ENCODE measurements at regions not wholly inside any gene's neighbourhood (a gene's known extent, or its start where the extent isn't known, plus 50 kb on each side); places are given as distances from the start of the nearest gene placed in this dataset.
"Not testable (repeated sequence)": the region's sequence is repeated elsewhere in the genome, so short reads cannot be mapped to it uniquely, and the experiment has no call there.

GRCh38 chr10:33611423-33611822 lies 277.0 kb upstream of the NRP1 start:
- DNase-seq (ENCODE audit: low spot score): no peak
- intact Hi-C loops (cut with DNase I): no loop called here

GRCh38 chr10:33609546-33609945 lies 275.1 kb upstream of the NRP1 start:
- no peak for DNase-seq (ENCODE audit: low spot score)
- intact Hi-C loops (cut with DNase I): no loop called here

- no peak for DNase-seq (ENCODE audit: low spot score)
- intact Hi-C loops (cut with DNase I): no loop called here
Measured at GRCh38 chr10:33602278-33602677, 267.8 kb upstream of the NRP1 start.

GRCh38 chr10:33600381-33600780 lies 265.9 kb upstream of the NRP1 start:
- no peak for DNase-seq (ENCODE audit: low spot score)
- intact Hi-C loops (cut with DNase I): no loop called here

GRCh38 chr10:33596422-33596821 lies 262.0 kb upstream of the NRP1 start:
- DNase-seq (ENCODE audit: low spot score): no peak
- intact Hi-C loops (cut with DNase I): no loop called here

- DNase-seq (ENCODE audit: low spot score): no peak
- intact Hi-C loops (cut with DNase I): no loop called here
Measured at GRCh38 chr10:33594475-33594874, 260.0 kb upstream of the NRP1 start.

- DNase-seq (ENCODE audit: low spot score): no peak
- intact Hi-C loops (cut with DNase I): no loop called here
Measured at GRCh38 chr10:33588974-33589600, 254.6 kb upstream of the NRP1 start.

GRCh38 chr10:33584596-33584995 lies 250.1 kb upstream of the NRP1 start:
- intact Hi-C loops (cut with DNase I); DNase-seq (ENCODE audit: low spot score): not testable (repeated sequence)

- intact Hi-C loops (cut with DNase I): no loop called here
- DNase-seq (ENCODE audit: low spot score): no peak
Measured at GRCh38 chr10:33579996-33580395, 245.5 kb upstream of the NRP1 start.

- no peak for DNase-seq (ENCODE audit: low spot score)
- intact Hi-C loops (cut with DNase I): no loop called here
Measured at GRCh38 chr10:33573606-33574005, 239.1 kb upstream of the NRP1 start.

GRCh38 chr10:33571616-33572015 lies 237.1 kb upstream of the NRP1 start:
- intact Hi-C loops (cut with DNase I): no loop called here
- DNase-seq (ENCODE audit: low spot score): no peak

- intact Hi-C loops (cut with DNase I): no loop called here
- DNase-seq (ENCODE audit: low spot score): no peak
Measured at GRCh38 chr10:33570495-33570894, 236.0 kb upstream of the NRP1 start.

GRCh38 chr10:33569702-33570101 lies 235.2 kb upstream of the NRP1 start:
- DNase-seq (ENCODE audit: low spot score): no peak
- intact Hi-C loops (cut with DNase I): no loop called here

- intact Hi-C loops (cut with DNase I): no loop called here
- no peak for DNase-seq (ENCODE audit: low spot score)
Measured at GRCh38 chr10:33566426-33566825, 232.0 kb upstream of the NRP1 start.

GRCh38 chr10:33566001-33566400 lies 231.5 kb upstream of the NRP1 start:
- intact Hi-C loops (cut with DNase I): no loop called here
- no peak for DNase-seq (ENCODE audit: low spot score)

GRCh38 chr10:33565231-33565630 lies 230.8 kb upstream of the NRP1 start:
- intact Hi-C loops (cut with DNase I): no loop called here
- no peak for DNase-seq (ENCODE audit: low spot score)

GRCh38 chr10:33559105-33559504 lies 224.6 kb upstream of the NRP1 start:
- intact Hi-C loops (cut with DNase I): no loop called here
- DNase-seq (ENCODE audit: low spot score): no peak

- DNase-seq (ENCODE audit: low spot score): no peak
- intact Hi-C loops (cut with DNase I): no loop called here
Measured at GRCh38 chr10:33557313-33557712, 222.8 kb upstream of the NRP1 start.

- intact Hi-C loops (cut with DNase I): no loop called here
- no peak for DNase-seq (ENCODE audit: low spot score)
Measured at GRCh38 chr10:33556620-33557019, 222.2 kb upstream of the NRP1 start.

GRCh38 chr10:33556103-33556502 lies 221.6 kb upstream of the NRP1 start:
- intact Hi-C loops (cut with DNase I): no loop called here
- no peak for DNase-seq (ENCODE audit: low spot score)

- no peak for DNase-seq (ENCODE audit: low spot score)
- intact Hi-C loops (cut with DNase I): no loop called here
Measured at GRCh38 chr10:33553748-33554571, 219.5 kb upstream of the NRP1 start.

Data from cardiac septum (tissue), 1 donor.